Tibial artery (tissue), 4 donors: ENCODE measurements at regions not wholly inside any gene's neighbourhood (a gene's known extent, or its start where the extent isn't known, plus 50 kb on each side); places are given as distances from the start of the nearest gene placed in this dataset.
"Not testable (repeated sequence)": the region's sequence is repeated elsewhere in the genome, so short reads cannot be mapped to it uniquely, and the experiment has no call there.

ENCODE experiments used
- DNase-seq, 2 donors: peaks; one replicate each; pipeline ENCODE4 v3.0.0-alpha.2; 2019
- H3K27ac ChIP-seq, 2 donors: fragments of 200-600 bp; sonication (generic) in 1 of 2; 1 replicate in 1 of 2; 2 replicates in 1 of 2; pipeline ENCODE4 v1.5.1; 2018 to 2019; ENCODE audit warnings: mild to moderate bottlenecking in 1 of 2
- H3K27me3 ChIP-seq, 2 donors: fragments of 200-600 bp; sonication (generic) in 1 of 2; one replicate each; pipeline versions ENCODE4 v1.5.1 to v1.6.0; 2016 to 2019
- H3K36me3 ChIP-seq, 3 donors: fragments of 200-600 bp; sonication (generic) in 2 of 3; one replicate each; pipeline ENCODE4 v1.5.1; 2016 to 2019; ENCODE audit warnings: mild to moderate bottlenecking in 2 of 3
- H3K4me1 ChIP-seq, 4 donors: fragments of 200-600 bp; sonication (generic) in 2 of 4; 1 replicate in 3 of 4; 2 replicates in 1 of 4; pipeline ENCODE4 v1.5.1; 2016 to 2019
- H3K4me3 ChIP-seq, 2 donors: fragments of 200-600 bp; sonication (generic) in 1 of 2; 1 replicate in 1 of 2; 2 replicates in 1 of 2; pipeline ENCODE4 v1.5.1; 2018 to 2019; ENCODE audit warnings: mild to moderate bottlenecking in 2 of 2
- H3K9me3 ChIP-seq, 3 donors: fragments of 200-600 bp; sonication (generic) in 1 of 3; one replicate each; pipeline ENCODE4 v1.5.1; 2016 to 2019
- intact Hi-C: fragments of 100-400 bp; cut with DNase I; formaldehyde crosslinking; loops from one replicate; pipeline ENCODE4 v1.15.0; 2023; ENCODE audit warnings: low total_unique reads
- TF ChIP-seq, protein P1 (sequence below), 2 experiments: fragments of 200-600 bp in 1 of 2; fragments of 450-650 bp in 1 of 2; IDR thresholded peaks; one replicate each; pipeline ENCODE4 v1.5.1; 2017 to 2019; ENCODE audit warnings: antibody characterized with exemption in 2 of 2, mild to moderate bottlenecking in 1 of 2, moderate library complexity in 1 of 2

DNA sequence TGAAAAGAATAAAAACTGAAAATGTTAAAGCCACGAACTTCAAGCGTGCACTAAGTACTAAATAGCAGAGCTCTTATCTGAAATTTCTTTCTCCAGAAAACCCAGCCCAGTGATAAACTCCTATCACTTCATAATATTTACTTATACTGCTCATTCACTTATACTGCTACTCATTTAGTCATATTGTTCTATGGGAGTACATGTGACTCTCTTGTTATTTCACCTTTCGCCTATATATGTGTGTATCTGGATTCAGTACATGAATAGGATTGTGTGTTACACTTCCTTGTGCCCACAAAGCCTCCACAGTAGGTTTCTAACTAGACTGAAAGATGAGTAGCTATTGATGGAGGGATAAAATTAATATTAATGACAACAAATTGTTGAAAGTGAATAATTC is 526.8 kb upstream of the GRAMD2B start:
- no peak overlapping the region for H3K27ac ChIP-seq
- no peaks in the 10 kb centered on the region for H3K4me1 ChIP-seq
- H3K4me3 ChIP-seq, result no peak overlapping the region
- H3K36me3 ChIP-seq, result no peaks in the 10 kb centered on the region
- no peak for DNase-seq
- intact Hi-C loops, result no loop called here
- TF ChIP-seq, protein P1, sequence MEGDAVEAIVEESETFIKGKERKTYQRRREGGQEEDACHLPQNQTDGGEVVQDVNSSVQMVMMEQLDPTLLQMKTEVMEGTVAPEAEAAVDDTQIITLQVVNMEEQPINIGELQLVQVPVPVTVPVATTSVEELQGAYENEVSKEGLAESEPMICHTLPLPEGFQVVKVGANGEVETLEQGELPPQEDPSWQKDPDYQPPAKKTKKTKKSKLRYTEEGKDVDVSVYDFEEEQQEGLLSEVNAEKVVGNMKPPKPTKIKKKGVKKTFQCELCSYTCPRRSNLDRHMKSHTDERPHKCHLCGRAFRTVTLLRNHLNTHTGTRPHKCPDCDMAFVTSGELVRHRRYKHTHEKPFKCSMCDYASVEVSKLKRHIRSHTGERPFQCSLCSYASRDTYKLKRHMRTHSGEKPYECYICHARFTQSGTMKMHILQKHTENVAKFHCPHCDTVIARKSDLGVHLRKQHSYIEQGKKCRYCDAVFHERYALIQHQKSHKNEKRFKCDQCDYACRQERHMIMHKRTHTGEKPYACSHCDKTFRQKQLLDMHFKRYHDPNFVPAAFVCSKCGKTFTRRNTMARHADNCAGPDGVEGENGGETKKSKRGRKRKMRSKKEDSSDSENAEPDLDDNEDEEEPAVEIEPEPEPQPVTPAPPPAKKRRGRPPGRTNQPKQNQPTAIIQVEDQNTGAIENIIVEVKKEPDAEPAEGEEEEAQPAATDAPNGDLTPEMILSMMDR (IDR thresholded peaks at IDR 0.05), result no peak
- no peaks in the 10 kb centered on the region for H3K9me3 ChIP-seq
- no peaks in the 10 kb centered on the region for H3K27me3 ChIP-seq

DNA sequence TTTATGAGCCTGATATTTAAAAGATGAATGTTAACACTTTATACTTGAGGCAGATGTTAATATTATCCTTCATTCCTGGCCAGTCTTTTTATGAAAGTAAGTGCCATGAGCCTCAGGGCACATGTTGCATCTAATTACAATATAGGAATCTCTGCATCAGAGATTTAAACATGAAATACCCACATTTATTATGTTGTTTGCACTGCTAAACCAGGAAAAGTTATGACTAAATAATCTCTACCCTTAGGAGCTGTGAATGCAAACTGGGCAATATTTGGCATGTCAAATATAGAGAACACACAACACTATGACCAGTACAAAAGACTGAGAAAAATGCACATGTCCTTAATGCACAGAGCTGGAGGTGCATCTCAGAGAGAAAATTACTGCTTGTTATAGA is 526.1 kb upstream of the GRAMD2B start:
- intact Hi-C loops, result no loop called here
- H3K9me3 ChIP-seq, result no peaks in the 10 kb centered on the region
- no peak overlapping the region for H3K4me3 ChIP-seq
- TF ChIP-seq, protein P1 (IDR thresholded peaks at IDR 0.05), result no peak
- no peaks in the 10 kb centered on the region for H3K36me3 ChIP-seq
- H3K27ac ChIP-seq, result no peak overlapping the region
- no peaks in the 10 kb centered on the region for H3K27me3 ChIP-seq
- H3K4me1 ChIP-seq, result no peaks in the 10 kb centered on the region
- no peak for DNase-seq

DNA sequence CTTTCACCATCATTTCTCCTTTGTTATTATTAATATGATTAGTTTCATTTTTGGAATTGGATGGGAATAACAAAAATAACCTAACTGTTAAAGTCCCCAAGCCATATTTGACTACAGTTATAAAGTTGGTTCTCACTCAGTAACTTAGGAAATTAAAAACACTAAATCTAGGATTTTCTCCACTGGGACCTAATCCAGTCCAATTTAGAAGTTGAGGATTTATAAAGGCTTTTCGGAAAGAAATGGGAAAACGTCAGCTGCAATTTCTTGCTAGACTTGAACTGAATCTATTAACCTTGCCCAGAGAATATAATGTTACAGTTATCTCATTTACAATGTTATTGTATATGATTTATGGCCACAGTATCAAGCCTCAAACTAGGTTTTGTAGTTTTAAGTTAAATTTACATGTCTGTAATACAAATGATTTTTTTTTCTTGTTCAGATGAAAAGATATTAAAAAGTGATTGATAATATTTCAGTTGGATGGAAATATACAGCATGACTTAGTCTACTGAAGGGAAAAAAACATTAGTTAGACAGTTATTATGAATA is 524.3 kb upstream of the GRAMD2B start:
- no peak for DNase-seq
- Histone ChIP-seq H3K4me1 (no peaks in the 10 kb centered on the region), H3K27me3 (no peaks in the 10 kb centered on the region), H3K36me3 (no peaks in the 10 kb centered on the region), H3K27ac (no peak overlapping the region), H3K4me3 (no peak overlapping the region), H3K9me3 (no peaks in the 10 kb centered on the region)
- intact Hi-C loops, result no loop called here
- TF ChIP-seq, protein P1 (IDR thresholded peaks at IDR 0.05), result no peak

DNA sequence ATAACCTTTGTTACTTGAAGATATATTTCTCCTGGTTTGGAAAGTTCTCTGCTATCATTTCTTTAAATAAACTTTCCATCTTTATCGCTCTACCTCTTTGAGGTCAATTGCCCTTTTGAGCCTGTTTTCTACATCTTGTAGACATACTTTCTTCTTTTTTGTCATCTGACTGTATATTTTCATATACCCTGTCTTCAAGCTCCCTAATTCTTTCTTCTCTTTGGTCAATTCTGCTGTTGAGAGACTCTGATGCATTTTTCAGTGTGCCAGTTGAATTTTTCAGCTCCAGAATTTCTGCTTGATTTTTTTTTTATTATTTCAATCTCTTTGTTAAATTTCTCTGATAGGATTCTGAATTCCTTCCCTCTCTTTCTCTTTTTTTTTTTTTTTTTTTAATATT is 511.2 kb upstream of the GRAMD2B start:
- H3K27me3 ChIP-seq, result no peaks in the 10 kb centered on the region
- intact Hi-C loops, result no loop called here
- TF ChIP-seq, protein P1 (IDR thresholded peaks at IDR 0.05), result no peak
- DNase-seq, result no peak
- H3K36me3 ChIP-seq, result no peaks in the 10 kb centered on the region
- H3K27ac ChIP-seq, result no peak overlapping the region
- H3K9me3 ChIP-seq, result peaks cover 0 to 12% (median 6%) of the 10 kb centered on the region in 3 donors
- H3K4me3 ChIP-seq, result no peak overlapping the region
- H3K4me1 ChIP-seq, result no peaks in the 10 kb centered on the region

GRCh38 chr5:125913200-125913599 is 510.0 kb upstream of the GRAMD2B start:
- Histone ChIP-seq H3K27ac (no peak overlapping the region), H3K36me3 (no peaks in the 10 kb centered on the region), H3K4me1 (no peaks in the 10 kb centered on the region), H3K27me3 (no peaks in the 10 kb centered on the region), H3K4me3 (no peak overlapping the region), H3K9me3 (peaks cover 0 to 8% (median 6%) of the 10 kb centered on the region in 3 donors)
- TF ChIP-seq, protein P1 (IDR thresholded peaks at IDR 0.05), result no peak
- DNase-seq, result no peak
- intact Hi-C loops, result no loop called here

DNA sequence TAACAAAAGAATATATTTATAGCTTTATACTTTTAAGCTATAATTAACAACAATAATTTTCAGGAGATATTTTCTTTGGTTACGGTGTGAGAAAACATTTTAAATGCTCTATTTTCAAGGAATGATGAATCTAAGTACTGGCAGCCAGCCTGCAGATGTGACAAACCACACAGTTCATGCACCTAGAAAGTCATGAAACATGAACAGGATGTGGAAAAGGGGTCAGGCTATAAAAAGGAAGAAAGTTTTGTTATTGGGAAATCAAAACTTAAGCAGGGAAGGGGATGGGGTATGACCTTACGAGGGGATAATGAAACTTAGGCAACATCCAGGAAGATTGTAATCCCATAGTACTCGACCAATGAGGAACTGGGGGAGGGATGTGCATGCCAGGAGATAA is 508.7 kb upstream of the GRAMD2B start:
- Histone ChIP-seq H3K9me3 (no peaks in the 10 kb centered on the region), H3K36me3 (no peaks in the 10 kb centered on the region), H3K27ac (no peak overlapping the region), H3K4me3 (no peak overlapping the region), H3K27me3 (no peaks in the 10 kb centered on the region), H3K4me1 (no peaks in the 10 kb centered on the region)
- DNase-seq, result no peak
- TF ChIP-seq, protein P1 (IDR thresholded peaks at IDR 0.05), result no peak
- intact Hi-C loops, result no loop called here

DNA sequence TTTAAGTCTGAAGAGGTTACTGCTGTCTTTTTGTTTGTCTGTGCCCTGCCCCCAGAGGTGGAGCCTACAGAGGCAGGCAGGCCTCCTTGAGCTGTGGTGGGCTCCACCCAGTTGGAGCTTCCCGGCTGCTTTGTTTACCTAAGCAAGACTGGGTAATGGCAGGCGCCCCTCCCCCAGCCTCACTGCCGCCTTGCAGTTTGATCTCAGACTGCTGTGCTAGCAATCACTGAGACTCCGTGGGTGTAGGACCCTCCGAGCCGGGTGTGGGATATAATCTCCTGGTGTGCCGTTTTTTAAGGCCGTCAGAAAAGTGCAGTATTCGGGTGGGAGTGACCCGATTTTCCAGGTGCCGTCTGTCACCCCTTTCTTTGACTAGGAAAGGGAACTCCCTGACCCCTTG is 499.3 kb upstream of the GRAMD2B start:
- DNase-seq, H3K4me3 ChIP-seq, intact Hi-C loops, H3K36me3 ChIP-seq, H3K27ac ChIP-seq, H3K4me1 ChIP-seq, H3K9me3 ChIP-seq, H3K27me3 ChIP-seq: not testable (repeated sequence)
